Activated CD8-positive, alpha-beta memory T cell treated with anti-CD3 and anti-CD28 coated beads for 1 hour (primary cell): ENCODE measurements at regions not wholly inside any gene's neighbourhood (a gene's known extent, or its start where the extent isn't known, plus 50 kb on each side); places are given as distances from the start of the nearest gene placed in this dataset.
"Not testable (repeated sequence)": the region's sequence is repeated elsewhere in the genome, so short reads cannot be mapped to it uniquely, and the experiment has no call there.

Source experiments
- DNase-seq, 2 donors: peaks; one replicate each; pipeline ENCODE4 v3.0.0-alpha.2; 2020; ENCODE audit warnings: low read depth in 1 of 2; ENCODE audit errors: extremely low read depth in 1 of 2

GRCh38 chr16:79881107-79881506, 280.6 kb upstream of the MAF start:
- DNase-seq, result not testable (repeated sequence)

GRCh38 chr16:79876332-79876730, 275.8 kb upstream of the MAF start:
- no peak for DNase-seq

GRCh38 chr16:79874391-79874790, 273.9 kb upstream of the MAF start:
- DNase-seq, result no peak

- DNase-seq, result no peak
Observed at GRCh38 chr16:79873825-79874224, 273.3 kb upstream of the MAF start.

- no peak for DNase-seq
Observed at GRCh38 chr16:79871906-79872305, 271.4 kb upstream of the MAF start.

- DNase-seq, result no peak
Observed at GRCh38 chr16:79870016-79870886, 269.7 kb upstream of the MAF start.

GRCh38 chr16:79869304-79870015, 268.9 kb upstream of the MAF start:
- no peak for DNase-seq

GRCh38 chr16:79868841-79869240, 268.3 kb upstream of the MAF start:
- DNase-seq, result no peak

- DNase-seq, result no peak
Observed at GRCh38 chr16:79867425-79867997, 267.0 kb upstream of the MAF start.

- DNase-seq, result no peak
Observed at GRCh38 chr16:79865918-79866317, 265.4 kb upstream of the MAF start.

GRCh38 chr16:79864781-79865391, 264.3 kb upstream of the MAF start:
- no peak for DNase-seq

GRCh38 chr16:79864032-79864780, 263.7 kb upstream of the MAF start:
- DNase-seq, result no peak

- no peak for DNase-seq
Observed at GRCh38 chr16:79863128-79864031, 262.8 kb upstream of the MAF start.

- no peak for DNase-seq
Observed at GRCh38 chr16:79862601-79863000, 262.1 kb upstream of the MAF start.

GRCh38 chr16:79856581-79856980, 256.0 kb upstream of the MAF start:
- no peak for DNase-seq

- DNase-seq, result no peak
Observed at GRCh38 chr16:79850348-79850747, 249.8 kb upstream of the MAF start.

- no peak for DNase-seq
Observed at GRCh38 chr16:79849119-79849518, 248.6 kb upstream of the MAF start.

- no peak for DNase-seq
Observed at GRCh38 chr16:79848719-79849118, 248.2 kb upstream of the MAF start.

GRCh38 chr16:79847569-79847968, 247.0 kb upstream of the MAF start:
- DNase-seq, result no peak

GRCh38 chr16:79847101-79847500, 246.6 kb upstream of the MAF start:
- no peak for DNase-seq
